ENCODE measurements at regions not wholly inside any gene's neighbourhood (a gene's known extent, or its start where the extent isn't known, plus 50 kb on each side); places are given as distances from the start of the nearest gene placed in this dataset.

- DNase-seq: no peak
Measured at GRCh38 chr11:16430674-16431073, 74.3 kb upstream of the SOX6 start.

- no peak for DNase-seq
Measured at GRCh38 chr11:16421826-16422225, 65.5 kb upstream of the SOX6 start.

DNA sequence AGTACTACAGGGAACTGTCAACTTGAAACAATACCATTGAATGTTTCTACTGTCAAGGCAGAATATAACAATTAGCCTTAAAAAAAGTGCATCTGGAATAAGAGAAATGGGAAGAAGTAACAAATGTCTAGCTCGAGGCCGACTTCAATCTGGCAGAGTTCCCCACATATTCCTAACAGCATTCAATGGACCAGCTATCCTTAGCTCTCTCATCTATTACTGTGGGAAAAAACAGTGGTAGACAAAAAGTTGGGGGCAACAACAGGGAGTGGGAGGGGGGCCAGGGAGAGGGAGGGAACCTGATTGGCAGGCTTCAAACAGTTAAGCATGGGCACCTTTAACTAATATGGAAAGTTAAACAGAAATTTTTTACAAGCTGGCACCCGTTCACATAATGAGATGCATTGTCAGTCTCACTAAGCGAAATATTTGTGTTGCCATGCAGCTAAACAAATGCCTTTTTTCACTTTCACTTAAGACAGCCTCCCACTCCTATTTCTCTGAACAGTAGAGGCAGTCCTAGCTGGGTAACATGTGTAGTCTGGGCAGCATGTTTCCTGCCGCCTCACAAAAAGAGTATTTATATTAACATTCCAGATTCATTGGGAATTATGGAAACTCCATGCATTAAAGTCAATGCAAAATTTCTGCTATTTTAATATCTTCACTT, 62.2 kb upstream of the SOX6 start:
- no peak for DNase-seq

GRCh38 chr11:16412525-16413172, 56.3 kb upstream of the SOX6 start:
- no peak for DNase-seq

DNA sequence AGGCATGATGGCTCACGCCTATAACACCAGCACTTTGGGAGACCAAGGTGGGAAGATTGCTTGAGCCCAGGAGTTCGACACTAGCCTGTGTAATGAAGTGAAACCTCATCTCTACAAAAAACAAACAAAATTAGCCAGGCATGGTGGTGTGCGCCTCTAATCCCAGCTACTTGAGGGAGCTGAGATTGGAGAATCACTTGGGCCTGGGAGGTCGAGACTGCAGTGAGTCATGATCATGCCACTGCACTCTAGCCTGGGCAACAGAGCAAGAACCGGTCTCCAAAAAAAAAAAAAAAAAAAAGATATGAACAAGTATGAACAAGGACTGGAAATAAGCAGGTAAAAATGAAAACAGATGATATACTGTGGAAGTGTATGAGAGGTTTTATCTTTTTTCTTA, 54.1 kb upstream of the SOX6 start:
- DNase-seq: no peak

- no peak for DNase-seq
Measured at GRCh38 chr11:16408619-16409018, 52.3 kb upstream of the SOX6 start.

DNA sequence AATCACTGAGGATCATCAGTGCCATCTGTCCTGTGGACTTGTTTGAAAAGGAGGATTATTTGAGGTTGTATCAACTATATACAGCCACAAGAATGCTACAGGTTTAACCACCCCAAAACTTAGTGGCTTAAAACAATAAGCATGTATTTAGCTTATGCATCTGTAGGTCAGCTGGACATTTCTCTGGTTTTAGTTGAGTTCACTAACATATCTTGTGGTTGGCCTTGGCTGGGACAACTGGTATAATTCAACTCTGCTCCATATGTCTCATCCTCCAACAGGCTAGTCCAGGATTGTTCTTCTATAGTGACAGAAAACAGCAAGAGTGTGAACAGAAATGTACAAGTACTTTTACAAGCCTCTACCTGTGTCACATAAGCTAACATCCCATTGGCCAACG, 49.9 kb upstream of the SOX6 start:
- DNase-seq: no peak

All from activated CD4-positive, alpha-beta T cell treated with anti-CD3 and anti-CD28 coated beads, Interleukin-2, amount 50 U/mL, for 4 hours (primary cell).